HG03159 (cell line): ENCODE measurements at regions not wholly inside any gene's neighbourhood (a gene's known extent, or its start where the extent isn't known, plus 50 kb on each side); places are given as distances from the start of the nearest gene placed in this dataset.
"Not testable (repeated sequence)": the region's sequence is repeated elsewhere in the genome, so short reads cannot be mapped to it uniquely, and the experiment has no call there.

Experiments used
- ATAC-seq: cut with Tn5 transposase; IDR thresholded peaks from one replicate; pipeline ENCODE4 v1.9.1; 2021; ENCODE audit warnings: mild to moderate bottlenecking, moderate library complexity; ENCODE audit not compliant: unreplicated experiment

GRCh38 chr1:4062560-4062959, 162.5 kb upstream of the C1orf174 start:
- ATAC-seq = no peak

- no peak for ATAC-seq
Measured at GRCh38 chr1:4062992-4063391, 162.9 kb upstream of the C1orf174 start.

GRCh38 chr1:4063516-4063915, 163.4 kb upstream of the C1orf174 start:
- no peak for ATAC-seq

GRCh38 chr1:4064150-4064889, 164.2 kb upstream of the C1orf174 start:
- ATAC-seq = no peak

- ATAC-seq = no peak
Measured at GRCh38 chr1:4066860-4067599, 167.0 kb upstream of the C1orf174 start.

GRCh38 chr1:4068076-4068475, 168.0 kb upstream of the C1orf174 start:
- ATAC-seq = no peak

- no peak for ATAC-seq
Measured at GRCh38 chr1:4071653-4072052, 171.6 kb upstream of the C1orf174 start.

- ATAC-seq = no peak
Measured at GRCh38 chr1:4072481-4073153, 172.5 kb upstream of the C1orf174 start.

GRCh38 chr1:4075436-4076225, 175.6 kb upstream of the C1orf174 start:
- ATAC-seq = no peak

- no peak for ATAC-seq
Measured at GRCh38 chr1:4076346-4076745, 176.3 kb upstream of the C1orf174 start.

- not testable (repeated sequence) for ATAC-seq
Measured at GRCh38 chr1:4078091-4078962, 178.3 kb upstream of the C1orf174 start.

GRCh38 chr1:4079815-4080214, 179.7 kb upstream of the C1orf174 start:
- ATAC-seq = no peak

GRCh38 chr1:4081806-4082711, 182.0 kb upstream of the C1orf174 start:
- no peak for ATAC-seq

- no peak for ATAC-seq
Measured at GRCh38 chr1:4083231-4084047, 183.4 kb upstream of the C1orf174 start.

GRCh38 chr1:4084048-4084431, 184.0 kb upstream of the C1orf174 start:
- ATAC-seq = no peak

GRCh38 chr1:4084446-4084845, 184.4 kb upstream of the C1orf174 start:
- ATAC-seq = no peak

GRCh38 chr1:4084896-4085295, 184.8 kb upstream of the C1orf174 start:
- ATAC-seq = no peak

- no peak for ATAC-seq
Measured at GRCh38 chr1:4085546-4085945, 185.5 kb upstream of the C1orf174 start.
